Chondrocyte (in vitro differentiated cells): ENCODE measurements at regions not wholly inside any gene's neighbourhood (a gene's known extent, or its start where the extent isn't known, plus 50 kb on each side); places are given as distances from the start of the nearest gene placed in this dataset.

Source experiments
- DNase-seq: peaks from one replicate; pipeline ENCODE4 v3.0.0; 2021; ENCODE audit warnings: mixed read lengths, low spot score
- H3K27ac Mint-ChIP-seq: one replicate; pipeline ENCODE4 v1.8.0; 2021; ENCODE audit warnings: mild to moderate bottlenecking, moderate library complexity, mixed read lengths; ENCODE audit not compliant: unreplicated experiment
- H3K27me3 Mint-ChIP-seq: 2 replicates; pipeline ENCODE4 v1.8.0; 2021; ENCODE audit warnings: low read depth, mixed read lengths
- H3K36me3 Mint-ChIP-seq: 2 replicates; pipeline ENCODE4 v1.8.0; 2021; ENCODE audit warnings: low read depth, mixed read lengths
- H3K4me1 Mint-ChIP-seq: 2 replicates; pipeline ENCODE4 v1.8.0; 2021; ENCODE audit warnings: low read depth, mild to moderate bottlenecking, mixed read lengths
- H3K4me3 Mint-ChIP-seq: one replicate; pipeline ENCODE4 v1.8.0; 2021; ENCODE audit warnings: mild to moderate bottlenecking, moderate library complexity, mixed read lengths; ENCODE audit not compliant: unreplicated experiment
- H3K9me3 Mint-ChIP-seq: 2 replicates; pipeline ENCODE4 v1.8.0; 2021; ENCODE audit warnings: low read depth, mixed read lengths
- CTCF ChIP-seq: fragments of 200-600 bp; sonication (generic); IDR thresholded peaks from 2 replicates; pipeline ENCODE4 v1.5.0; 2021; ENCODE audit warnings: antibody characterized with exemption, mild to moderate bottlenecking, moderate library complexity

- H3K27ac Mint-ChIP-seq, result no peak overlapping the region
- H3K36me3 Mint-ChIP-seq, result no peaks in the 10 kb centered on the region
- H3K27me3 Mint-ChIP-seq, result no peaks in the 10 kb centered on the region
- peaks cover 4% of the 10 kb centered on the region for H3K9me3 Mint-ChIP-seq
- no peak overlapping the region for H3K4me3 Mint-ChIP-seq
- TF ChIP-seq CTCF, result no peak
- peaks cover 30% of the 10 kb centered on the region for H3K4me1 Mint-ChIP-seq
- no peak for DNase-seq
Observed at GRCh38 chr7:10266976-10267375, 706.7 kb upstream of the PHF14 start.

- no peak for DNase-seq
- Mint-ChIP-seq H3K27ac (no peak overlapping the region), H3K9me3 (peaks cover 13% of the 10 kb centered on the region), H3K4me1 (peaks cover 30% of the 10 kb centered on the region), H3K27me3 (no peaks in the 10 kb centered on the region), H3K36me3 (no peaks in the 10 kb centered on the region), H3K4me3 (no peak overlapping the region)
- no peak for TF ChIP-seq CTCF
Observed at GRCh38 chr7:10268034-10268433, 705.6 kb upstream of the PHF14 start.

GRCh38 chr7:10282909-10283308, 690.8 kb upstream of the PHF14 start:
- H3K36me3 Mint-ChIP-seq, result no peaks in the 10 kb centered on the region
- H3K27me3 Mint-ChIP-seq, result no peaks in the 10 kb centered on the region
- H3K9me3 Mint-ChIP-seq, result no peaks in the 10 kb centered on the region
- no peaks in the 10 kb centered on the region for H3K4me1 Mint-ChIP-seq
- no peak overlapping the region for H3K4me3 Mint-ChIP-seq
- no peak overlapping the region for H3K27ac Mint-ChIP-seq
- no peak for DNase-seq
- no peak for TF ChIP-seq CTCF

- H3K36me3 Mint-ChIP-seq, result no peaks in the 10 kb centered on the region
- H3K9me3 Mint-ChIP-seq, result no peaks in the 10 kb centered on the region
- H3K4me3 Mint-ChIP-seq, result no peak overlapping the region
- H3K27me3 Mint-ChIP-seq, result no peaks in the 10 kb centered on the region
- no peak for TF ChIP-seq CTCF
- no peaks in the 10 kb centered on the region for H3K4me1 Mint-ChIP-seq
- no peak for DNase-seq
- H3K27ac Mint-ChIP-seq, result no peak overlapping the region
Observed at GRCh38 chr7:10284001-10284400, 689.7 kb upstream of the PHF14 start.

GRCh38 chr7:10299384-10299783, 674.3 kb upstream of the PHF14 start:
- Mint-ChIP-seq H3K4me1 (no peaks in the 10 kb centered on the region), H3K27me3 (no peaks in the 10 kb centered on the region), H3K4me3 (no peak overlapping the region), H3K9me3 (no peaks in the 10 kb centered on the region), H3K36me3 (no peaks in the 10 kb centered on the region), H3K27ac (no peak overlapping the region)
- no peak for DNase-seq
- TF ChIP-seq CTCF, result no peak
